ENCODE measurements at regions not wholly inside any gene's neighbourhood (a gene's known extent, or its start where the extent isn't known, plus 50 kb on each side); places are given as distances from the start of the nearest gene placed in this dataset.
"Not testable (repeated sequence)": the region's sequence is repeated elsewhere in the genome, so short reads cannot be mapped to it uniquely, and the experiment has no call there.

DNA sequence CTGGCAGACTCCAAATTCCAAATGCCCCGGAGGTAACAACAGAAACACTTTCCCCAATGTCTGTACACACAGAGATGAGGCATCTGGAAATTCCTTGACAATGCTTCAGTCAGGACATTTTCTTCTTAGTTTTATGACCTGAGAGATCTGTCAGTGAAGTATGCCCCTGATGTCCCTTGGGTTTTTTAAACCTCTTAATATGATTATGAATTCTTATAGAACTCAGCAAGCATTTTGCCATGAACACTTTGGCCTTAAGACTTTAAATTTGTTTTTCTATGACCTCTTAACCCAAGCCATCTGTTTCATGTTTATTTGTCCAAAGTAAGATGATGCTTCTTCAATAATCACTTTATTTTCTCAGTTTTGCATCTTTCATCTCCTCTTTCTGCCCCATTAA lies 1206.2 kb downstream of the GATA3 start:
- no peak for DNase-seq

DNA sequence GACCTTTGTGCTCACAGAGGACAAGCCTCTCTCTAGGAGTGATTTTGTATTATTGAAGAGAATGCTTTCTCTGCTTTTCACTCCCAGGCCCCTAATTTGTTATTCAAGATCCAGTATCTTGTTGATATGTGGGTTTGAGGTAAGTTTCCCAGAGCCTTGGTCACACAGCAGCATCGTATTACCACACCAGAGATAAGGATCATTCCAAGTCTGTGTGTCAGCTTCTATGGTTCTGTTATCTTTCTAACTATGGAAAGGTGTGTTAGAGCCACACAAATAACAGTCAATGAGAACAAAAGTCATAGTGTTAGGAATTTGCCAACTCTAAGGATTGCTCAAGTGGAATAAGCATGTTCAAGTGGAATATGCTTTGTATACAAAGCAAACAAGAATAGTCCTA lies 1208.3 kb downstream of the GATA3 start:
- no peak for DNase-seq

DNA sequence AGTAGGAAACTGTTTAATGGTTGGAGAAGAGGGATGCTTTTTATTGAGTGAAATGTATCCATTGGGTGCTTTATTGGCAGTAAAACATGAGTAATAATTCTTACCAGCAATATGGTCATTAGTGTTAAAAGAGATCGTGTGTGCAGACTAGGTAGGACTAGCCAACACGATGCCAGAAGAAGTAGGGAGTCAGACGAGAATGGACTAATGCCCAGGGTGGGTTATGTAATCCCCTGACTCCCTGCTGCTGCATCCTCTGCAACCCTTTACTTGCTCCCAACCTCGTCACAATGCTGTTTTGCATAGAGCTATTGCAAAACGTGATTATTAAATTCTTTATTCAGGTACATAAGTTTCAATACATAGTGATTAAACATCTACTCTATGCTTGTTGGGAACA lies 1213.7 kb downstream of the GATA3 start:
- DNase-seq, result no peak

DNA sequence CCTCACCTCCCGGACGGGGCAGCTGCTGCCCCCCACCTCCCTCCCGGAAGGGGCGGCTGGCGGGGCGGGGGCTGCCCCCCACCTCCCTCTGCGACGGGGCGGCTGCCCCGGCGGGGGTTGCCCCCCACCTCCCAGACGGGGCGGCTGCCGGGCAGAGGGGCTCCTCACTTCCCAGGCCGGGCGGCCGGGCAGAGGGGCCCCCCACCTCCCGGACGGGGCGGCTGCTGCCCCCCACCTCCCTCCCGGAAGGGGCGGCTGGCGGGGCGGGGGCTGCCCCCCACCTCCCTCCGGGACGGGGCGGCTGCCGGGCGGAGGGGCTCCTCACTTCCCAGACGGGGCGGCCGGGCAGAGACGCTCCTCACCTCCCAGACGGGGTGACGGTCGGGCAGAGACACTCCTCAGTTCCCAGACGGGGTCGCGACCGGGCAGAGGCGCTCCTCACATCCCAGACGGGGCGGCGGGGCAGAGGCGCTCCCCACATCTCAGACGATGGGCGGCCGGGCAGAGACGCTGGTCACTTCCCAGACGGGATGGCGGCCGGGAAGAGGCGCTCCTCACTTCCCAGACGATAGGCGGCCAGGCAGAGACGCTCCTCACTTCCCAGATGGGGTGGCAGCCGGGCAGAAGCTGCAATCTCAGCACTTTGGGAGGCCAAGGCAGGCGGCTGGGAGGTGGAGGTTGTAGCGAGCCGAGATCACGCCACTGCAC lies 1218.8 kb downstream of the GATA3 start:
- DNase-seq, result not testable (repeated sequence)

DNA sequence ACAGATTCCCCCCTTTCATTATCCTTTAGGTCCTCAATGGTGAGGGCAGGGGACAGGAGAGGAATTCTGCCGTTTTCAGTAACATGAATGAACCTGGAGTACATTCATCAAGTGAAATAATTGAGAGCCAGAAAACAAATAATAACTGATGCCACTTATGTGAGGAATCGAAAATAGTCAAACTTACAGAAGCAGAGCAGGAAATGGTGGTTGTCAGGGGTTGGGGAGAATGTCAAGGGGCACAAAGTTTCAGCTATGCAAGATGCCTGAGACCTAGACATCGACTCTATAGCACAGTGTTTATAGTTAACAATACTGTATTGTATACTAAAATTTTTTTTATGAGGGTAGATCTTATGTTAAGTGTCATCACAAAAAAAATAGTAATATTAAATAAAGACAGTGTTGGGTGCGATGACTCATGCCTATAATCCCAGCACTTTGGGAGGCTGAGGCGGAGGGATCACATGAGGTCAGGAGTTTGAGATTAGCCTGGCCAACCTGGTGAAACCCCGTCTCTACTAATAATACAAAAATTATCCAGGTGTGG lies 1219.8 kb downstream of the GATA3 start:
- DNase-seq, result no peak

DNA sequence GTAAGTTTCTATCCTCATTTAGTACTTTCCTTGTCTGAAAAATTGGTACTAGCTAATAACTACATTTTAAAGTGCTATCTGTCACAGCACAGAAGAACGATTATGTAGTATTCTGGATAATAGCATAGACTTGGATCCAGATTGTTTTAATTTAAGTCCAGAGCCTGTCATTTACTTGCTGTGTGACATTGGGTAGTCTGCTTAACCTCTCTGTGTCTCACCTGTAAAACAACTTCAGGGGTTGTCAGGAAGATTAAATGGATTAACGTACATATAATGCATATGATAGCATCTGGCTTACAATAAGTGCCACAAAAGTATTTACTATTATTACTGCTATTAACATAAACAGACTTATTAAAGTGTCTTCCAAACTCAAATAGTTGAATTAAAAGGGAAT lies 1221.4 kb downstream of the GATA3 start:
- DNase-seq, result no peak

DNA sequence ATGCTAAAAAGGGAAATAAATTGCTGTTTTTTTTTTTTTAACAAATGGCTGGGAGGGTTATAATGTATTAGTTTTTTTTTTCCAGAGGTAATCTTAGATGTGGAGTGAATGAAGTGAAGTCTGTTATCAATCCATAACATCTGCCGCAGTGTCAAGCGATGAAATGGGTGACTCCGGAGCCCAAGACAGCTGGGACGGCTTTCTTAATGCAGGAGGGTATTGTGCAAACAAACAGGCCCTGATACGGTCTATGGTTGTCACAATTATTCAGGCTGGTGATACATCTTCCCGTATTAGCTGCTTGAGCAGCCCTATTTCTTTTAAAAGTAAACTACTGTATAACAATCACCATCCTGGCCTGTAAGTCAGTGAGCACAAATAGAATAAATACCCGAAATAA lies 1231.2 kb downstream of the GATA3 start:
- DNase-seq, result no peak

DNA sequence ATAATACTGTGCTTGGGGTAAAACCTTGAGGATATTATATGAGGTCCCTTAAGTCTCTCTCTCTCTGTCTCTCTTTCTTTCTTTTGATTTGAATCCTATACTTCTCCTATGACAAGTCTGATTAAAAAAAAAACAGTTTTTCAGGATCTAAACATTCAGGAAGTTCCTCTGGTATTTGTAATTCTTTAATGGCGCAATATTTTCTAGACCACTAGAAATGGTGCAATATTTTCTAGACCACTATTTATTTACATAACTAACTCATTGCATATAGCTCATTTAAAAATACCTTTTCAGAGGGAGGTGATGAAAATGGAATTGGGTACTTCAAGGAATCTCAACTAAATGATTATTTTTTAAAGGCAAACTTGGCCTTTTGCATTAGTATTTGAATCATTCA lies 1235.3 kb downstream of the GATA3 start:
- no peak for DNase-seq

DNA sequence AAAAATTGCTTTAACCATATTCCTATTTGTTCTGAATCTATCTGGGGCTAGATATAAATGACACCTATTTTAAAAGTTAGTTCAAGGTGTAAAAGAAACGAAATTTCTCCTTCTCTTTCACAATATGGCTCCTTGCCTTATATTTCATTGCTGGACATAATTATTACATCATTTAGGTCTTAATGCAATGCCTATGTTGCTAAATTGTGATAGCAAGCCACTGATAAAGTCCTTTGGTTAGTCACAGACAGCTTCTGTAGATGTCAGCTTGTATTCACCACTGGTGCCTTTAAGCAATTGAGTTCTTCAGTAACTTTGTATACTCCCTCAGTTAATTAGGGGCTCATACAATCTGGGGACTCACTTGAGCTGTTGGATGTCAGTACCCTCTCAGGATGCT lies 1236.6 kb downstream of the GATA3 start:
- DNase-seq, result no peak

DNA sequence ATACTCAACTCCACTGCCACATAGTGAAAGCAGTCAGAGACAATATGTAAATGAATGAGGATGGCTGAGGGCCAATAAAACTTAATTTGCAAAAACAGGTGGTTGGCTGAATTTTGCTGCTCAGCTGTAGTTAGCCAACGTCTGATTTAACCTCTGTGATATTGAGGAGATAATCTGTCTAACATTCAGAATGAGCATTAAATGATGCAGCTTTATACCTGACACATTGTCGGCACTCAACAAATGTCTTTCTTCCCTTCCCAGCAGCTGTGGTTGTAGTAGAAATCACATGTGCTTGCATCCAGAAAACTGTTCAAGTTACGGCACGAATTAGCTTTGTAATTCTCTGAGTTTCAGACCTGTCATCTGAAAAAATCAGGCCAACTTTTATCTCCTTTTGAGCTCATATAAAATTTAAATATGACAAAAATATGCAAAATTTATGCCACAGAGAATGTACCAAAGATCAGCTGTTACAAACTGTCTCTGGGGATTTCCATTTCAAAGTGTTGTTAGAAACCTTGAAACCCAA lies 1239.7 kb downstream of the GATA3 start:
- DNase-seq, result no peak

DNA sequence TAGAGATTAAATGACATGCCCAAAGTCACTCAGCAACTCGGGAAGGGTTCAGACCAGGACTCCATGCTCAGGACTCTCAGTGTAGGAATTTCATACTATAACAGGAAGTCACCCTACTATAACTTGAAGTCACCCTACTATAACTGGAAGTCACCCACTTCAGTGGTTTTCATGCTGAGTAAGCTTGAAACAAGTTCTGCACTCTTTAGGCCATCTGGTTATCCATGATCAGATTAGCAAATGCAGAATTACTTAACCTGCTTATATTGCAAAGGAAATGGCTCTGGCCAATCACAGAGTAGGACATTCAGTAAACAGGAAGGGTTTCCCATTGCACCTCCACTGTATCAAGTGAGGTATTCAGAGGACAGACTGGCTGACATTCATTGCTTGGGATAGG lies 1240.4 kb downstream of the GATA3 start:
- DNase-seq, result no peak

DNA sequence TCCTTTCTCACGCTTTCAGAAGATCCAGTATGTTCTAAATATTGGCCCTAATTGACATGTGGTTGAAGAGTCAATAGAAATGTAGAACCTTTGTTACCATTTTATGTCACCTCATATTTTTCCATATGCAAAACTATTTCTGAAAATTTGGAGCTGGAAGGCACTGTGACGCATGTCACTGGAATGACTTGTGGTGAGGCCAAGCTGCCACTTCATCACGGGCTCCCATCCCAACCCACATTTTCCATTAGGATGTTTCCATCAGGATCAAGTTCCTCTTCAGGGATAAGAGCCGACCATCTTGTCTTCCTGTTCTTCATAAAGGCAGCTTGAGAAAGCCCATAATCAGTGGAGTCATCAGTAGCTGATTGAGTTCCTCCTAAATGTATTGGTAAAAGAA lies 1241.7 kb downstream of the GATA3 start:
- no peak for DNase-seq

DNA sequence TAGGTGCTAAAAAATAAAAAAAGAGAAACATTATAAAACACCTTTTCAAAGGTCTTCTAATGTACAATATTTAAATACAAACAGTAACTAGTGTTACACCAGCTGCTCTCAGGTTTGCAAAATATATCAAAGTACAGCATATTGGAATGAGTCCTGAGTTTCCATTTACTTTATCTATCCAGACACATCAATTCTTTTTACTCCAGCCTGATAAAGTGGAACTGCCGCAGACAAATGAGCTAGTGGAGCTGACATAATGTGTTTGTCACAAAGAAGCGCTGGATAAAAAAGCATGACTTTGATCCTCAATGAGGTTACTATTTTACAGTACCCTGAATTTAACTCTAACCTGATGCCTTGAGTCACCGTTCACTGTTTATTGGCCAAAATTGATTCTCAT lies 1243.1 kb downstream of the GATA3 start:
- no peak for DNase-seq

DNA sequence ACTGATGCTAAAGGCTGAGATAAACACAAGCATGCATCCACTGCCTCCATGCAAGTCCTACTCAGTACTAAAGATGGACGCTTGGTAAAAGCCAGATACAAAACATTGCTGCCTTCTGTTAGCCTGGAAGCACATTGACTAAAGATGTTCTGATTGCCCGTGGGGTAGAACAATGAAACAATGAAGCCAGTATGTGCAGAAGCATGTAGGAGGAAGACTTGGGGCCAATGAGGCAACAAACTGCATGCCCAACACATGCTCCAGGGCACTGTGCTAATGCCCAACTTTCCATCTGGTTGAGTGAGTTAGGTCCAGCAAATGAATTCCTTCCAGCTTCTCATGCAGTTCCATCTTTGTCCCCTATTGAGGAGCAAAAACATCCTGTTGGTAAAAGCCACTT lies 1245.5 kb downstream of the GATA3 start:
- no peak for DNase-seq

DNA sequence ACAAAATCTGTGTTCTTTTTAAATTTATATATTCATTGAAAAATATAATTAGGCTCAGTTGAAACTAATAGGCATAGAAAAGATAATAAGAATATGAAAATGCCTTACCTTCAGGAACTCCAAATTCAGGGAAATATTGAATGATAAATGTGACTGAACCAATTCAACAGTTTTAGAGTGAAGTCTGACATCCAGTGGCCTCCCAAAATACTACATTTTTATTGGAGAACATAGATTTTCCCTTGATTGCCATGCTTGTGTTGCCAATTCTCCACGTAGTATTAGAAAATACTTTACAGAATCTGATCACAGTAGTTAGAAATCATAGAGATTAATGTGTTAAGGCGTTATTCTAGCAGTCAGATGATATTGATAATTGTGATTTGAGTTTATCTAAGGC lies 1246.7 kb downstream of the GATA3 start:
- DNase-seq, result no peak

DNA sequence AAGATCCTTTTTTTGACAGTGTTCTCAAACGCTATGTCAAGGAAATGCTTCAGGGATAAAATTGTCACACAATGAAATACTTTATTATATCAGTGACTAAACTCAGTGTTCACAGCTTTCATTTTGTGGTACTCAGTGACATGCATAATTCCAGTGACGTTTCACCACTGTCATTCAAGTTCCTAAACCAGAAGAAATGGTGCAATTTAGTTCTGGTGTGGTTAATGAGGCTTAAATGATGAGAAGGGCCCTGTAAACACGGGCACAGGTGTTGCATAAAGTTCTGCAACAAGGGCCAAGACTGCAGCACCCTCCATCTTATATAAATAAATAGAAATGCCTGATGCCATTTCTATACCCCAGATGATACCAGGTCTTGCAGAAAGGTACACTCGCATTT lies 1247.1 kb downstream of the GATA3 start:
- no peak for DNase-seq

DNA sequence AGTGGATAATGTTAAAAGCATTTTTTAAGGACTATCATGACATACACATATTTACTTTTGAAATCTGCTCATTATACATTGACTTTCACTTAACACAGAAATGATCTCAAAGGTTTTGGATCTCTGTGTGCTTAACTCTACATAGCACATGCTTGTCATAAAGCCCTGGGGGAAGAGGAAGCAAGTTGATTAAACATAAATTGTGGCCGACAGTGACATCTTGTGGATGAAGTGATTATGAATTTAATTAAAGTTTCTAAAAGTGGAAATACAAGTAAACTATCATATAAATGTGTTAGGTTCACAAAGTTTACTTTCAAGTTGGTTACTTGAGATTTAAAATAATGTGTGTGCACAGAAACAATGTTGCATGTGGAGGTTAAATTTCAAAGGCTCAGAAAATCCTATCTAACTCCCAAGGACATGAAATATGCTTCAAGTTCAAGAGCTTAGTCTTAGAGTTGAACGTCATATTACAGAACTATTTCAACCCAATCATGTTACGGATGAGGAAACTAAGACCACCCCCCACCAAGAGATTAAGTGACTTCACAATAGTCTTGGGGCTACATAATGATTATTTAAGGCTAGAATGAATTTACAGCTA lies 1247.8 kb downstream of the GATA3 start:
- no peak for DNase-seq

DNA sequence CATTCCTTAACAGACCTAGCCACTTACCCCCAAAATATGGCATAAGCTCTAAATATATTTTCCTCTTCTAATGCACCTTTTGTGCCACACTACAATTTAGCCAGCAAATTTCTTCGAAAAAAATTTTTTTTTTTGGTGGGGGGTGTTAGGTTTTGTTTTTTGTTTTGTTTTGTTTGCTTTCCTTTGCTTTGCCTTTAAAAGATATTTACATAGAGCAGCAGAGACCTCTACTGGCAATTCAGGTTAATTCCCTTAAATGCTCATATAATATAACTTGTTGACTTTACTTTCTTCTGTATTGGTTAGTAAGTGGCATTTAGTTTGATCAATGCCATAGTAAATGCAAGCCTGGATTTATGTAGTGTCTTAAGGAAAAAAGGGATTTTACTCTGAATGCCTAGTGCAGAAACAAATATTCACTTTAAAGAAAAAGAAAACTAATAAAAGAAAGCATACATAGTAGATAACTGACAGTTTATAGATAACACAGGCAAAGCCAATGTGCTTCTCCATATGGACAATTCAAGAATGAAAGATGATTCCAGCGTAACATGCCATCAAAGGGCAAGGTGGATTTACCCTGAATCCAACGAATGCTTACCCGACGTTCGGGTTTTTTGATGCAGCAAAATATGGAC lies 1250.6 kb downstream of the GATA3 start:
- no peak for DNase-seq

DNA sequence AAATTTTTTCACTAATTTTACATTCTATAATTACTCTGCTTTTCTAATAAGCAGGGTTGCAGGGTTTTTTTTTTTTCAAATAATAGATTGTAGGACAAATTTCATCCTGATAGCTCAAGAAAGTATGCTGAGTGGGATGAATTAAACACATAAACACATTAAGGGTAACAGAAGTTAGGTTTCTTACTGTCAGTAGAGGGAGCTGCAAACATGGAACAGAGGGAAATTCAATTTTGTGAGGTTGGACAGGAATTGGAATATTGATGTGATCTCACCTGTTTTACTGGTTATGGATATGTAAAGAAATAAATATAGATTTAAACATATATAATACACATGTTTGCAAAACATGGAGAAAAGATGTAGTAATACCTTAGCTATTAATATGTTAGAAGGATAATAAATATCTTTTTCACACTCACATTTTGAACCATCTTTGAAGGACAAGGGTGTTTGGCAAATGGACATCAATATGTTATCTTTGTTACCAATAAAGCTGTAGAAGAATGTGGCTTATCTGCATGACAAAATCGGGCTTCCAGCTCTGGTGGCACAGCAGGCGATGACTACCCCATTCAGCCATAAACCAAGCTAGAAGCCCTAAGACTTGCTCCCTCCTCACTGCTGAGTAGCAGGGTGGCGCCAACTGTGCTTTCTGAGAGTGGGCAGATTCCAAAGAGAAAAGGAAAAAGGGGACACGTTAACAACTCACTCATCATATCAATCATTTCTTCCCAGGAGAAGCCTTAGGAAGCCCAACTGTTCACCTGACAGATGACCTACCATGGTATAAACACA lies 1257.4 kb downstream of the GATA3 start:
- no peak for DNase-seq

DNA sequence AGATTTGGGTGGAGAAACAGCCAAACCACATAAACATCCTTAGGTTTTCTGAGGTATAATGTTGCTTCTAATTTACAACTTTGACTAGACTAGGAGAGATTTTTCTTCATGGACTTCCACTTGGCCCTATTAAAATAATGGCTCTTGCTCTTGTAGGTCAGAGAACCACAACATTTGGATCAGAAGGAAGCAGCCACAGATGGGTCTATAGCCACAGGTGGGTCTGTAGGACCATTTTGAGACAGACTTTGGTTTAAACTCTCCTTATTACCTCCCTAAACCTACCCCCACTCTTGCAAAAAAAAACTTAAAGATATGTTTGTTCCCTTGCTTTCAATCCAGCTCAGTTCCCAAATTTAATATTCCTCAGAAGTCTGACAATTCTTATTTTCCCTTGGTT lies 1260.8 kb downstream of the GATA3 start:
- DNase-seq, result no peak

DNA sequence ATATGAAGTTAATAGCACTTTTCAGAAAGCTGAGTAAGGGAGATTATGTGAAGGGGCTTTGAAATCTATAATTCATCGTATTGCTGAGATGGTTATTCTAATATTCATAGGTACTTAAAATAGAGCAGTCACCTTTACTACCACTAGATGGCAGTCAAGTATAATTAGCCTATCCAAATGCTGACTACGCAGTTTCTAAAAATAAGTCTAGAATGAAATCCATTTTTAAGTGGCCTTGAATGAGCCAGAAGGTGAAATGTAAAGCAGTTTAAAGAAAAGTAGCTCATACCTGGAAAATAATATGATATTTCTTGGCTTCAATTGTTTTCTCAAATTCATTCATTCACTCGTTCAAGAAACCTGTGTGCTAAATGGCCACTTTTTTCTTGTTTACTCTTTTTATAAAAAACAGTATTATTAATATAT lies 1277.1 kb downstream of the GATA3 start:
- DNase-seq, result no peak

DNA sequence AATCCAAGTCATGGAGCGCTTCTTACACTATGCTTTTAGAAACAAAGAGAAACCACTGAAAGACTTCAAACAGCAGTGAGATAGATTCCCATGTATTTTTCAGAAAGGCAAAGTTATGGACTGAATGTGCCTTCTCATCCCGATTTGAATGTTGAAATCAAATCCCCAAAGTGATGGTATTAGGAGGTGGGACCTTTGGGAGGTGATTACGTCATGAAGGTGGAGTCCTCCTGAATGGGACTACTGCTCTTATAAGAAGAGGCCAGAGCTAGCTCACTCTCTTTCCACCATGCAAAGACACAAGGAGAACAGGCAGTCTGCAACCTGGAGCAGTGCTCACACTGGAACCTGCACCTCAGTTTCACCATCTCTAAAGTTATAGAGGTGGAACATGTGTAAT lies 1279.8 kb downstream of the GATA3 start:
- no peak for DNase-seq

DNA sequence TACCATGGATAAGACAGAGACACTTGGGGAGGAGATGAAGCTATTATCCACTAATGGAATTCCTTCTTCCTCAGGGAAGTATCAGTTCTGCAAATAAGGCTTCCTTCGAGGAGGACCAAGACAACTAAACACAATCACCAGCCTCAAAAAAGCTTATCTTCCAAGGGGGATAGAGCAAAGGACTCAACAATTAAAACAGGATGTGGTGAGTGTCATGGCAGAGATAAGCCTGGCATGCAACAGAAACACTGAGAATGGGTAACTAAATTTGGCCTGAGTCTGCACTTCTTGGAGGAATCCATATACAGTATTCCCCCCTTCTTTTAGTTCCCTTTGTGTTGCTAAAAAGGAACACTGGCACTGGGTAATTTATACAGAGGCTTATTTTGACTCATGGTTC lies 1285.2 kb downstream of the GATA3 start:
- DNase-seq, result no peak
